SK-N-SH (cell line): ENCODE measurements at regions not wholly inside any gene's neighbourhood (a gene's known extent, or its start where the extent isn't known, plus 50 kb on each side); places are given as distances from the start of the nearest gene placed in this dataset.

Experiments used
- CTCF ChIA-PET: fragments of 300-600, 350-600 bp; formaldehyde crosslinking; extraction: SDS; loops from one replicate; lab custom pipeline; 2021; lab: Yijun Ruan, JAX
- POLR2A ChIA-PET: fragments of 350-600 bp; sonication (Branson Sonifier 250); formaldehyde crosslinking; extraction: SDS; loops from one replicate; lab custom pipeline; 2020; ENCODE audit warnings: antibody characterized with exemption, inconsistent platforms; lab: Yijun Ruan, JAX
- DNase-seq: peaks from one replicate; pipeline ENCODE4 v3.0.0; 2012
- H2AFZ ChIP-seq: fragments of 200-600 bp; sonication (generic); 2 replicates; pipeline ENCODE4 v1.8.1; 2016; ENCODE audit warnings: antibody characterized with exemption, mild to moderate bottlenecking, low read depth
- H3F3A ChIP-seq: fragments of 200-600 bp; sonication (generic); replicated peaks from 2 replicates; pipeline ENCODE3; 2016; ENCODE audit warnings: antibody characterized with exemption, mild to moderate bottlenecking; ENCODE audit not compliant: insufficient read depth
- H3K27ac ChIP-seq, 2 experiments: fragments of 200-500 bp in 1 of 2; fragments of 200-600 bp in 1 of 2; sonication (Bioruptor generic) in 1 of 2; sonication (generic), shearing (Covaris generic) in 1 of 2; 2 replicates each; pipeline versions ENCODE4 v1.5.1 to v1.6.1; 2014 to 2016; ENCODE audit warnings: low read depth in 2 of 2, inconsistent platforms in 1 of 2, low read length in 1 of 2, mild to moderate bottlenecking in 1 of 2, mixed read lengths in 1 of 2
- H3K27me3 ChIP-seq: fragments of 200-600 bp; sonication (generic), shearing (Covaris generic); 2 replicates; pipeline ENCODE4 v1.6.1; 2016; ENCODE audit warnings: mixed run types; ENCODE audit not compliant: insufficient read depth
- H3K36me3 ChIP-seq, 2 experiments: fragments of 200-500 bp in 1 of 2; fragments of 200-600 bp in 1 of 2; sonication (Bioruptor generic) in 1 of 2; sonication (generic) in 1 of 2; replicated peaks in 1 of 2; 2 replicates each; pipeline versions ENCODE3 to v1.5.1; 2014 to 2016; ENCODE audit warnings: low read length in 1 of 2, mild to moderate bottlenecking in 1 of 2; ENCODE audit not compliant: insufficient read depth in 2 of 2, control insufficient read depth in 1 of 2
- H3K4me1 ChIP-seq, 2 experiments: fragments of 200-500 bp in 1 of 2; fragments of 200-600 bp in 1 of 2; sonication (Bioruptor generic) in 1 of 2; sonication (generic), shearing (Covaris generic) in 1 of 2; 2 replicates each; pipeline versions ENCODE4 v1.5.1 to v1.6.1; 2014 to 2016; ENCODE audit warnings: low read depth in 1 of 2, low read length in 1 of 2, mixed run types in 1 of 2; ENCODE audit not compliant: insufficient read depth in 2 of 2, control insufficient read depth in 1 of 2
- H3K4me2 ChIP-seq: fragments of 200-600 bp; sonication (generic), shearing (Covaris generic); 2 replicates; pipeline ENCODE4 v1.6.1; 2017; ENCODE audit warnings: mixed run types
- H3K4me3 ChIP-seq, 2 experiments: fragments of 200-500 bp in 1 of 2; fragments of 200-600 bp in 1 of 2; sonication (Bioruptor generic) in 1 of 2; sonication (generic), shearing (Covaris generic) in 1 of 2; 2 replicates each; pipeline versions ENCODE4 v1.5.1 to v1.8.1; 2014 to 2016; ENCODE audit warnings: low read depth in 2 of 2, inconsistent platforms in 1 of 2, low read length in 1 of 2, mild to moderate bottlenecking in 1 of 2, mixed read lengths in 1 of 2, moderate library complexity in 1 of 2
- H3K79me2 ChIP-seq: fragments of 200-600 bp; sonication (generic); 2 replicates; pipeline ENCODE4 v1.8.1; 2017; ENCODE audit warnings: mild to moderate bottlenecking; ENCODE audit not compliant: insufficient read depth
- H3K9ac ChIP-seq: fragments of 200-600 bp; sonication (generic); 2 replicates; pipeline ENCODE4 v1.6.1; 2017; ENCODE audit warnings: mixed run types
- H3K9me2 ChIP-seq: fragments of 200-600 bp; sonication (generic); 2 replicates; pipeline ENCODE4 v1.6.1; 2017; ENCODE audit warnings: mixed run types
- H3K9me3 ChIP-seq: fragments of 200-600 bp; sonication (generic); 2 replicates; pipeline ENCODE4 v1.6.1; 2017; ENCODE audit warnings: mixed run types, mild to moderate bottlenecking, moderate library complexity
- H4K20me1 ChIP-seq: fragments of 200-600 bp; sonication (generic); 2 replicates; pipeline ENCODE4 v1.6.1; 2017; ENCODE audit warnings: mild to moderate bottlenecking, mixed run types; ENCODE audit not compliant: insufficient read depth
- CHD2 ChIP-seq: fragments of 150-350 bp; IDR thresholded peaks from 2 replicates; pipeline ENCODE4 v1.6.1; 2018; ENCODE audit warnings: low read length; ENCODE audit not compliant: partially characterized antibody
- CTCF ChIP-seq: fragments of 200-600 bp; sonication (generic); IDR thresholded peaks from 2 replicates; pipeline ENCODE4 v1.6.1; 2017; ENCODE audit warnings: antibody characterized with exemption, mild to moderate bottlenecking, moderate library complexity
- ELF1 ChIP-seq: IDR thresholded peaks from 2 replicates; pipeline ENCODE4 v1.4.0; 2012
- FOSL2 ChIP-seq: IDR thresholded peaks from 2 replicates; pipeline ENCODE4 v1.4.0; 2012; ENCODE audit warnings: low read depth, mild to moderate bottlenecking, moderate library complexity, borderline replicate concordance
- FOXM1 ChIP-seq: IDR thresholded peaks from 2 replicates; pipeline ENCODE4 v1.4.0; 2012; ENCODE audit warnings: low read depth, mild to moderate bottlenecking
- GABPA ChIP-seq: IDR thresholded peaks from 2 replicates; pipeline ENCODE4 v1.4.0; 2012; ENCODE audit warnings: low read depth, mild to moderate bottlenecking
- JUND ChIP-seq: IDR thresholded peaks from 2 replicates; pipeline ENCODE4 v1.4.0; 2012
- NFIC ChIP-seq: IDR thresholded peaks from 2 replicates; pipeline ENCODE4 v1.4.0; 2012; ENCODE audit warnings: borderline replicate concordance
- RAD21 ChIP-seq: IDR thresholded peaks from 2 replicates; pipeline ENCODE4 v1.6.1; 2012; ENCODE audit warnings: mild to moderate bottlenecking, low read length
- REST ChIP-seq: IDR thresholded peaks from 2 replicates; pipeline ENCODE4 v1.6.1; 2012; ENCODE audit warnings: mild to moderate bottlenecking, low read depth, low read length, moderate library complexity
- RXRA ChIP-seq: IDR thresholded peaks from 2 replicates; pipeline ENCODE4 v1.4.0; 2012; ENCODE audit warnings: low read depth, mild to moderate bottlenecking, borderline replicate concordance
- SIN3A ChIP-seq: IDR thresholded peaks from 2 replicates; pipeline ENCODE4 v1.6.1; 2012; ENCODE audit warnings: low read depth, mild to moderate bottlenecking, low read length, moderate library complexity, borderline replicate concordance
- SMC3 ChIP-seq: IDR thresholded peaks from 2 replicates; pipeline ENCODE4 v1.6.1; 2012; ENCODE audit warnings: low read depth, low read length, improper control_type of control experiment
- TEAD4 ChIP-seq: IDR thresholded peaks from 2 replicates; pipeline ENCODE4 v1.4.0; 2012; ENCODE audit warnings: mild to moderate bottlenecking, borderline replicate concordance; ENCODE audit not compliant: insufficient read depth
- USF1 ChIP-seq: IDR thresholded peaks from 2 replicates; pipeline ENCODE4 v1.4.0; 2012; ENCODE audit warnings: low read depth, borderline replicate concordance
- WGBS: methylation state at CpG from one replicate; pipeline ENCODE4 v1.1.6; 2017; ENCODE audit warnings: low lambda C conversion rate; 5-methylcytosine and 5-hydroxymethylcytosine counted together

GRCh38 chr7:115087437-115087836 is 165.5 kb downstream of the MDFIC start (continued):
- peak; percentile 62 for TF ChIP-seq JUND

- DNase-seq = no peak
- Histone ChIP-seq H3K4me1 (peaks cover 0 to 4% of the 10 kb centered on the region in 2 experiments; a peak in 1 of 4 replicates), H3K4me2 (no peak overlapping the region), H3K27me3 (0 out of 2 replicates have a peak, but pooled peaks cover 6% of the 10 kb centered on the region), H3K9me2 (no peaks in the 10 kb centered on the region), H3K9me3 (no peaks in the 10 kb centered on the region), H3K36me3 (no peaks in the 10 kb centered on the region), H3K27ac (no peak overlapping the region), H2AFZ (no peak overlapping the region), H3K4me3 (no peak overlapping the region), H4K20me1 (no peaks in the 10 kb centered on the region), H3F3A (no peaks in the 10 kb centered on the region), H3K79me2 (no peaks in the 10 kb centered on the region), H3K9ac (no peak overlapping the region)
- 9% methylated on average over 3 of the region's 3 CpGs for WGBS
- TF ChIP-seq RAD21 (peak; percentile 22; the same call in 1 of the 2 replicates), FOSL2 (no peak), GABPA (no peak), SMC3 (no peak), CTCF (peak; percentile 37), JUND (no peak)
- POLR2A ChIA-PET = no interaction called here
- CTCF ChIA-PET = interaction anchor here (0.6 kb wide), 1 partner anchor 21 kb away, joined by 3 read pairs; no protein-coding TSS in a partner anchor
Measured at GRCh38 chr7:115086146-115086841, 164.4 kb downstream of the MDFIC start.

- CTCF ChIA-PET = interaction anchor here (0.6 kb wide), 1 partner anchor 22 kb away, joined by 3 read pairs; no protein-coding TSS in a partner anchor
Measured at GRCh38 chr7:115085421-115085820, 163.5 kb downstream of the MDFIC start.

More at GRCh38 chr7:115085421-115085820, 163.5 kb downstream of the MDFIC start:
- H3K4me3 ChIP-seq = no peak overlapping the region
- WGBS = 8% methylated on average over 3 of the region's 3 CpGs
- 0 out of 2 replicates have a peak, but pooled peaks cover 6% of the 10 kb centered on the region for H3K27me3 ChIP-seq
- no peak overlapping the region for H2AFZ ChIP-seq
- H3K9me2 ChIP-seq = no peaks in the 10 kb centered on the region
- no peak overlapping the region for H3K27ac ChIP-seq
- H3K9ac ChIP-seq = no peak overlapping the region
- DNase-seq = no peak
- no peaks in the 10 kb centered on the region for H3F3A ChIP-seq
- H4K20me1 ChIP-seq = no peaks in the 10 kb centered on the region
- POLR2A ChIA-PET = no interaction called here
- no peaks in the 10 kb centered on the region for H3K36me3 ChIP-seq
- H3K9me3 ChIP-seq = no peaks in the 10 kb centered on the region
- TF ChIP-seq CHD2 (no peak), USF1 (no peak), FOSL2 (no peak), REST (no peak), CTCF (no peak), RXRA (no peak), JUND (no peak), FOXM1 (no peak), TEAD4 (no peak), ELF1 (no peak), SIN3A (no peak), NFIC (no peak)
- H3K4me1 ChIP-seq = peaks cover 0 to 4% of the 10 kb centered on the region in 2 experiments; a peak in 1 of 4 replicates
- no peaks in the 10 kb centered on the region for H3K79me2 ChIP-seq
- no peak overlapping the region for H3K4me2 ChIP-seq
